ENCODE measurements at regions not wholly inside any gene's neighbourhood (a gene's known extent, or its start where the extent isn't known, plus 50 kb on each side); places are given as distances from the start of the nearest gene placed in this dataset.

GRCh38 chr5:57033503-57033902 is 81.6 kb upstream of the MIER3 start:
- H3K36me3 ChIP-seq (ENCODE audit: control insufficient read depth, insufficient read depth, low read length): no peaks in the 10 kb centered on the region
- DNase-seq (ENCODE audit: low read depth): no peak
- no peaks in the 10 kb centered on the region; the same call in 1 of the 2 replicates for H3K27me3 ChIP-seq (ENCODE audit: control insufficient read depth, insufficient read depth, low read length)
- ChIA-PET CTCF (no interaction called here), POLR2A (no interaction called here)
- TF ChIP-seq CTCF (IDR thresholded peaks at IDR 0.05; ENCODE audit: insufficient read depth, low read depth, low read length): no peak
- no peak overlapping the region for H3K4me3 ChIP-seq (ENCODE audit: low read depth, low read length)

- no peak overlapping the region for H3K4me3 ChIP-seq (ENCODE audit: low read depth, low read length)
- no peaks in the 10 kb centered on the region; the same call in 1 of the 2 replicates for H3K27me3 ChIP-seq (ENCODE audit: control insufficient read depth, insufficient read depth, low read length)
- POLR2A ChIA-PET: no interaction called here
- CTCF ChIA-PET: no interaction called here
- H3K36me3 ChIP-seq (ENCODE audit: control insufficient read depth, insufficient read depth, low read length): no peaks in the 10 kb centered on the region
- no peak for TF ChIP-seq CTCF (IDR thresholded peaks at IDR 0.05; ENCODE audit: insufficient read depth, low read depth, low read length)
- no peak for DNase-seq (ENCODE audit: low read depth)
These were observed 82.4 kb upstream of the MIER3 start for GRCh38 chr5:57034201-57034916.

- H3K27me3 ChIP-seq (ENCODE audit: control insufficient read depth, insufficient read depth, low read length): no peaks in the 10 kb centered on the region; the same call in 1 of the 2 replicates
- POLR2A ChIA-PET: no interaction called here
- no peaks in the 10 kb centered on the region for H3K36me3 ChIP-seq (ENCODE audit: control insufficient read depth, insufficient read depth, low read length)
- CTCF ChIA-PET: no interaction called here
- H3K4me3 ChIP-seq (ENCODE audit: low read depth, low read length): no peak overlapping the region
- DNase-seq (ENCODE audit: low read depth): no peak
- TF ChIP-seq CTCF (IDR thresholded peaks at IDR 0.05; ENCODE audit: insufficient read depth, low read depth, low read length): no peak
These were observed 84.0 kb upstream of the MIER3 start for GRCh38 chr5:57035955-57036354.

GRCh38 chr5:57036761-57037160 is 84.8 kb upstream of the MIER3 start:
- CTCF ChIA-PET: no interaction called here
- Histone ChIP-seq H3K36me3 (ENCODE audit: control insufficient read depth, insufficient read depth, low read length) (no peaks in the 10 kb centered on the region), H3K27me3 (ENCODE audit: control insufficient read depth, insufficient read depth, low read length) (no peaks in the 10 kb centered on the region; the same call in 1 of the 2 replicates), H3K4me3 (ENCODE audit: low read depth, low read length) (no peak overlapping the region)
- DNase-seq (ENCODE audit: low read depth): no peak
- no peak for TF ChIP-seq CTCF (IDR thresholded peaks at IDR 0.05; ENCODE audit: insufficient read depth, low read depth, low read length)
- POLR2A ChIA-PET: no interaction called here

- no peak for TF ChIP-seq CTCF (IDR thresholded peaks at IDR 0.05; ENCODE audit: insufficient read depth, low read depth, low read length)
- H3K36me3 ChIP-seq (ENCODE audit: control insufficient read depth, insufficient read depth, low read length): no peaks in the 10 kb centered on the region
- H3K4me3 ChIP-seq (ENCODE audit: low read depth, low read length): no peak overlapping the region
- POLR2A ChIA-PET: no interaction called here
- no peaks in the 10 kb centered on the region; the same call in 1 of the 2 replicates for H3K27me3 ChIP-seq (ENCODE audit: control insufficient read depth, insufficient read depth, low read length)
- no peak for DNase-seq (ENCODE audit: low read depth)
- CTCF ChIA-PET: no interaction called here
These were observed 85.4 kb upstream of the MIER3 start for GRCh38 chr5:57037355-57037754.
